ENCODE measurements at regions not wholly inside any gene's neighbourhood (a gene's known extent, or its start where the extent isn't known, plus 50 kb on each side); places are given as distances from the start of the nearest gene placed in this dataset.

DNA sequence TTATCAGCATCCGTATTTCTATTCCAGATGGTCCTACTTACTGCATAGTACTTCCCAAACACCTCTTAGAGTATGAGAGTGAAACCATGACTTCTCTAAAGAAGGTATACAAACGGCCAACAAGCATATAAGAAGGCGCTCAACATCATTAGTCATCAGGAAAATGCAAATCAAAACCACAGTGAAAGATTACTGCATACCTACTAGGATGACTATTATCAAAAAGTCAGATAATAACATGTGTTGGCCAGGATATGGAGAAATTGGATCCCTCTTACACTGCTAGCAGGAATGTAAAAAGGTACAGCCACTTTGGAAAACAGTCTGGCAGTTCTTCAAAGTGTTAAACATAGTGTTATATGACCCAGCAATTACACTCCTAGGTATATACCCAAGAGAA is 215.3 kb upstream of the CXorf66 start:
- TF ChIP-seq, protein P1, sequence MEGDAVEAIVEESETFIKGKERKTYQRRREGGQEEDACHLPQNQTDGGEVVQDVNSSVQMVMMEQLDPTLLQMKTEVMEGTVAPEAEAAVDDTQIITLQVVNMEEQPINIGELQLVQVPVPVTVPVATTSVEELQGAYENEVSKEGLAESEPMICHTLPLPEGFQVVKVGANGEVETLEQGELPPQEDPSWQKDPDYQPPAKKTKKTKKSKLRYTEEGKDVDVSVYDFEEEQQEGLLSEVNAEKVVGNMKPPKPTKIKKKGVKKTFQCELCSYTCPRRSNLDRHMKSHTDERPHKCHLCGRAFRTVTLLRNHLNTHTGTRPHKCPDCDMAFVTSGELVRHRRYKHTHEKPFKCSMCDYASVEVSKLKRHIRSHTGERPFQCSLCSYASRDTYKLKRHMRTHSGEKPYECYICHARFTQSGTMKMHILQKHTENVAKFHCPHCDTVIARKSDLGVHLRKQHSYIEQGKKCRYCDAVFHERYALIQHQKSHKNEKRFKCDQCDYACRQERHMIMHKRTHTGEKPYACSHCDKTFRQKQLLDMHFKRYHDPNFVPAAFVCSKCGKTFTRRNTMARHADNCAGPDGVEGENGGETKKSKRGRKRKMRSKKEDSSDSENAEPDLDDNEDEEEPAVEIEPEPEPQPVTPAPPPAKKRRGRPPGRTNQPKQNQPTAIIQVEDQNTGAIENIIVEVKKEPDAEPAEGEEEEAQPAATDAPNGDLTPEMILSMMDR (IDR thresholded peaks at IDR 0.05; ENCODE audit: borderline replicate concordance, control extremely low read depth, extremely low read depth, insufficient read depth, missing control alignments): no peak
- in situ Hi-C loops (cut with MboI; ENCODE audit: low sequenced_read_pairs, unreplicated experiment): no loop called here
- no peak for DNase-seq (ENCODE audit: low spot score)

DNA sequence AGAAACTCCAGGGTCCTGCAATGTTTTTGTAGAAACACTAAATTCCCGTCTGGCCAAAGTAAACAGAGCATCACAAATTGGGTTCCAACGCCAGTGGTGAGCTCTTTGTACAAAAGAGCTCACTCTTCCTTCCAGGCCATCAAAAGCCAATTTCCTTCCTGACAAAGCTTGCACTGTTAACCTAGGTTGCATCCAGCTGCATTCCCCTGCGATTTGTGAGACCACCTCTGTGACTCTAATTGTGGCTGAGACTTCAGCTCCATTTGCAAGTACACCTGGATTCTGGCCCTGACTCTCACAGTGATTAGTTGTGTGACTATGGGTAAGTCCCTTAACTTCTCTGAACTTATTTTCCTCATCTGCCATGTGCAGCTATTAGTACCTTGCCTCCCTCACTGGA is 212.5 kb upstream of the CXorf66 start:
- in situ Hi-C loops (cut with MboI; ENCODE audit: low sequenced_read_pairs, unreplicated experiment): no loop called here
- no peak for DNase-seq (ENCODE audit: low spot score)
- TF ChIP-seq, protein P1 (IDR thresholded peaks at IDR 0.05; ENCODE audit: borderline replicate concordance, control extremely low read depth, extremely low read depth, insufficient read depth, missing control alignments): no peak

DNA sequence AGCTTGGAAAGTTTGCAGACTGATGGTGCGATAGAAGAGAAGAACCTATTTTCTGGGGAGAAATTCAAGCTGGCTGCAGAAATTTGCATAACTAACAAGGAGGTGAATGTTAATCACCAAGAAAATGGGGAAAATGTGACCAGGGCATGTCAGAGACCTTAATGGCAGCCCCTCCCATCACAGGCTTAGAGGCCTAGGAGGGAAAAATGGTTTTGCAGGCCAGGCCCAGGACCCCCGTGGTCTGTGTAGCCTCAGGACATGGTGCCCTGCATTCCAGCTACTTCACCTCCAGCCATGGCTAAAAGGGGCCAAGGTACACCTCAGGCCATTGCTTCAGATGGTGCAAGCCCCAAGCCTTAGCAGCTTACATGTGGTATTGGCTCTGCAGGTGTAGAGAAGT is 207.1 kb upstream of the CXorf66 start:
- no peak for DNase-seq (ENCODE audit: low spot score)
- TF ChIP-seq, protein P1 (IDR thresholded peaks at IDR 0.05; ENCODE audit: borderline replicate concordance, control extremely low read depth, extremely low read depth, insufficient read depth, missing control alignments): no peak
- in situ Hi-C loops (cut with MboI; ENCODE audit: low sequenced_read_pairs, unreplicated experiment): no loop called here

DNA sequence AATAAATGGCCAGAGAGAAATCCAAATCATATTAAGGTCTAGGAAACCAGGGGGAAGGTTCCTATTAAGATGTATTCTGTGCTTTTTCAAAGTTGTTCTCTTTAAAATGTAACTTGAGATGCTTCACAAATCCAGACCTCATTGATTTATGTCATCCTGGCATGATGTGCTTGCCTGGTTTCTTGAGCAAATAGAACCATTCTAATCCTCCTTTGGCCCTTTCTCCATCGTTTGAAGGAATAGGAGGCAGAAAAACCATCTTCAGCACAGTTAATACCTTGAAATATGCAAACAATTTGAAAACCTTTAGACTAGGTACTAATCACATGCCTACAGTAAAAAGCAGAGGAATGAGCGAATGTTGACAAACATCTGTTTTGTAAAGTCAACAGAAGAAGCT is 202.2 kb upstream of the CXorf66 start:
- in situ Hi-C loops (cut with MboI; ENCODE audit: low sequenced_read_pairs, unreplicated experiment): no loop called here
- TF ChIP-seq, protein P1 (IDR thresholded peaks at IDR 0.05; ENCODE audit: borderline replicate concordance, control extremely low read depth, extremely low read depth, insufficient read depth, missing control alignments): no peak
- no peak for DNase-seq (ENCODE audit: low spot score)

DNA sequence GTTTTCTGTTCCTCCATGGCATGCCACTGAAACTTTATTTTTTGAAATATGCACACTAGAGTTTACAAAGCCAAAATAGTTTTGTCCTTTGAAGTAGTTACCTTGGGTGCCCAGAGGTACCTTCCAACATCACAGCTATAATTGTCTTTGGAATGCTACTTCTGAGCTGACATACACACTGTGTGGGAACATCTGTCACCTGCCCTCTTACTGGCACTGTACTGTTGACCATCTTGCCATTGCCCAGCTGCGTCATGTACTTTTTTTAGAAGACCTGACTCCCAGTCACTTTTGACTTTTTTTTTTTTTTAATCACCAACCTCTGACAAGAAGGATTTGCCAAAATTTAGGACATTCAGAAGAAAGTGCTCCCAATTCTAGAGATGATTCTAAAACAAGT is 200.5 kb upstream of the CXorf66 start:
- DNase-seq (ENCODE audit: low spot score): no peak
- TF ChIP-seq, protein P1 (IDR thresholded peaks at IDR 0.05; ENCODE audit: borderline replicate concordance, control extremely low read depth, extremely low read depth, insufficient read depth, missing control alignments): no peak
- in situ Hi-C loops (cut with MboI; ENCODE audit: low sequenced_read_pairs, unreplicated experiment): no loop called here

DNA sequence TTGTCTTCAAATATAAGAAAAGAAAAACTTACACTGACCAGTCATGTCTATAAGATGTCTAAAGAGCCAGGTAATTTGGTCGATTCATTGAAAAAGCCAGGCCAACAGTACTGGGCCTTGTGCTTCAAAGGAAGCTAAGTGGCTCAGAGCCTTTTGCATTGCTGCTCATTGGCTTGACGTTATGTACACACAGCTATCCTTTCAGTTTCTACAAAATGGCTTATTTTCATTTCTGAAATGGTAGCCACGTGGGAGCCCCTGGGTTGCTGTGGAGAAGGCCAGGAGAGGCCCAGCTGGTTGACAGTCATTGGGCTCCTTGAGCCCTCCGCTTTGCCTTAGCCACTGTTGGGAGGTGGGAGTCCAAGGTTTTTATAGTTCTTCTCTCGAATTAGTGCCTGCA is 199.1 kb upstream of the CXorf66 start:
- TF ChIP-seq, protein P1 (IDR thresholded peaks at IDR 0.05; ENCODE audit: borderline replicate concordance, control extremely low read depth, extremely low read depth, insufficient read depth, missing control alignments): no peak
- no peak for DNase-seq (ENCODE audit: low spot score)
- in situ Hi-C loops (cut with MboI; ENCODE audit: low sequenced_read_pairs, unreplicated experiment): no loop called here
